Natural killer cell (primary cell): ENCODE measurements at regions not wholly inside any gene's neighbourhood (a gene's known extent, or its start where the extent isn't known, plus 50 kb on each side); places are given as distances from the start of the nearest gene placed in this dataset.
A peak's percentile ranks its signal among the peaks of the same experiment; 100 is the strongest.

Source experiments
- ATAC-seq, 3 donors: fragments of 150-1000 bp in 2 of 3; fragments of 200-7000 bp in 1 of 3; cut with Tn5 transposase; 1 replicate in 1 of 3; 2 replicates in 2 of 3; pipeline ENCODE4 v1.10.0; 2021; ENCODE audit warnings: mild to moderate bottlenecking in 2 of 3, moderate library complexity in 2 of 3
- DNase-seq, 2 donors: peaks; one replicate each; pipeline versions ENCODE4 v3.0.0 to v3.0.0-alpha.2; 2013 to 2021; ENCODE audit warnings: mixed read lengths in 1 of 2
- H3K27ac ChIP-seq: one replicate; pipeline ENCODE4 v1.5.1; 2013; ENCODE audit warnings: mild to moderate bottlenecking, low read length
- H3K27me3 ChIP-seq: one replicate; pipeline ENCODE4 v1.6.1; 2013; ENCODE audit warnings: low read length; ENCODE audit not compliant: control insufficient read depth, insufficient read depth
- H3K36me3 ChIP-seq: one replicate; pipeline ENCODE4 v1.6.1; 2013; ENCODE audit warnings: low read length; ENCODE audit not compliant: control insufficient read depth, insufficient read depth
- H3K4me1 ChIP-seq: one replicate; pipeline ENCODE4 v1.6.1; 2013; ENCODE audit warnings: low read length; ENCODE audit not compliant: control insufficient read depth, insufficient read depth
- H3K4me3 ChIP-seq: one replicate; pipeline ENCODE4 v1.5.1; 2013; ENCODE audit warnings: low read length
- H3K9me3 ChIP-seq: one replicate; pipeline ENCODE4 v1.6.1; 2013; ENCODE audit warnings: low read length; ENCODE audit not compliant: control insufficient read depth, insufficient read depth
- H3K27ac Mint-ChIP-seq, 2 donors: one replicate each; pipeline ENCODE4 v1.8.0; 2022; ENCODE audit warnings: mild to moderate bottlenecking in 2 of 2, mixed read lengths in 2 of 2, moderate library complexity in 1 of 2
- H3K27me3 Mint-ChIP-seq, 2 donors: one replicate each; pipeline ENCODE4 v1.8.0; 2022; ENCODE audit warnings: low read depth in 2 of 2, mixed read lengths in 2 of 2
- H3K36me3 Mint-ChIP-seq: one replicate; pipeline ENCODE4 v1.8.0; 2022; ENCODE audit warnings: mixed read lengths
- H3K4me1 Mint-ChIP-seq, 2 donors: one replicate each; pipeline ENCODE4 v1.8.0; 2022; ENCODE audit warnings: mixed read lengths in 2 of 2
- H3K4me3 Mint-ChIP-seq: one replicate; pipeline ENCODE4 v1.8.0; 2022; ENCODE audit warnings: mild to moderate bottlenecking, moderate library complexity, mixed read lengths
- H3K9me3 Mint-ChIP-seq, 2 donors: one replicate each; pipeline ENCODE4 v1.8.0; 2022; ENCODE audit warnings: mixed read lengths in 2 of 2
- WGBS: methylation state at CpG from one replicate; pipeline ENCODE4 v1.1.7; 2013; ENCODE audit warnings: missing lambda C conversion rate; ENCODE audit not compliant: insufficient coverage; 5-methylcytosine and 5-hydroxymethylcytosine counted together
- intact Hi-C: fragments of 100-400 bp; cut with micrococcal nuclease; formaldehyde crosslinking; loops from one replicate; pipeline ENCODE4 v1.14.2; 2022
- TF ChIP-seq, protein P1 (sequence below): fragments of 200-600 bp; IDR thresholded peaks from one replicate; pipeline ENCODE4 v1.8.0; 2022; ENCODE audit warnings: antibody characterized with exemption

- Mint-ChIP-seq H3K9me3 (peaks cover 0 to 5% of the 10 kb centered on the region in 2 donors), H3K4me3 (no peak overlapping the region), H3K27ac (no peak overlapping the region), H3K27me3 (no peaks in the 10 kb centered on the region), H3K36me3 (no peaks in the 10 kb centered on the region), H3K4me1 (peaks cover 11 to 12% of the 10 kb centered on the region in 2 donors)
- intact Hi-C loops: no loop called here
- no peak for DNase-seq
- WGBS: 54% methylated on average over 5 of the region's 5 CpGs
- no peak overlapping the region for H3K27ac ChIP-seq
- TF ChIP-seq, protein P1, sequence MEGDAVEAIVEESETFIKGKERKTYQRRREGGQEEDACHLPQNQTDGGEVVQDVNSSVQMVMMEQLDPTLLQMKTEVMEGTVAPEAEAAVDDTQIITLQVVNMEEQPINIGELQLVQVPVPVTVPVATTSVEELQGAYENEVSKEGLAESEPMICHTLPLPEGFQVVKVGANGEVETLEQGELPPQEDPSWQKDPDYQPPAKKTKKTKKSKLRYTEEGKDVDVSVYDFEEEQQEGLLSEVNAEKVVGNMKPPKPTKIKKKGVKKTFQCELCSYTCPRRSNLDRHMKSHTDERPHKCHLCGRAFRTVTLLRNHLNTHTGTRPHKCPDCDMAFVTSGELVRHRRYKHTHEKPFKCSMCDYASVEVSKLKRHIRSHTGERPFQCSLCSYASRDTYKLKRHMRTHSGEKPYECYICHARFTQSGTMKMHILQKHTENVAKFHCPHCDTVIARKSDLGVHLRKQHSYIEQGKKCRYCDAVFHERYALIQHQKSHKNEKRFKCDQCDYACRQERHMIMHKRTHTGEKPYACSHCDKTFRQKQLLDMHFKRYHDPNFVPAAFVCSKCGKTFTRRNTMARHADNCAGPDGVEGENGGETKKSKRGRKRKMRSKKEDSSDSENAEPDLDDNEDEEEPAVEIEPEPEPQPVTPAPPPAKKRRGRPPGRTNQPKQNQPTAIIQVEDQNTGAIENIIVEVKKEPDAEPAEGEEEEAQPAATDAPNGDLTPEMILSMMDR: no peak
- no peaks in the 10 kb centered on the region for H3K27me3 ChIP-seq
- H3K36me3 ChIP-seq: no peaks in the 10 kb centered on the region
- peaks cover 6% of the 10 kb centered on the region for H3K4me1 ChIP-seq
- H3K9me3 ChIP-seq: peaks cover 4% of the 10 kb centered on the region
- no peak overlapping the region for H3K4me3 ChIP-seq
- no peak for ATAC-seq
These were observed 95.7 kb upstream of the SOX9 start for GRCh38 chr17:72025113-72025512.

DNA sequence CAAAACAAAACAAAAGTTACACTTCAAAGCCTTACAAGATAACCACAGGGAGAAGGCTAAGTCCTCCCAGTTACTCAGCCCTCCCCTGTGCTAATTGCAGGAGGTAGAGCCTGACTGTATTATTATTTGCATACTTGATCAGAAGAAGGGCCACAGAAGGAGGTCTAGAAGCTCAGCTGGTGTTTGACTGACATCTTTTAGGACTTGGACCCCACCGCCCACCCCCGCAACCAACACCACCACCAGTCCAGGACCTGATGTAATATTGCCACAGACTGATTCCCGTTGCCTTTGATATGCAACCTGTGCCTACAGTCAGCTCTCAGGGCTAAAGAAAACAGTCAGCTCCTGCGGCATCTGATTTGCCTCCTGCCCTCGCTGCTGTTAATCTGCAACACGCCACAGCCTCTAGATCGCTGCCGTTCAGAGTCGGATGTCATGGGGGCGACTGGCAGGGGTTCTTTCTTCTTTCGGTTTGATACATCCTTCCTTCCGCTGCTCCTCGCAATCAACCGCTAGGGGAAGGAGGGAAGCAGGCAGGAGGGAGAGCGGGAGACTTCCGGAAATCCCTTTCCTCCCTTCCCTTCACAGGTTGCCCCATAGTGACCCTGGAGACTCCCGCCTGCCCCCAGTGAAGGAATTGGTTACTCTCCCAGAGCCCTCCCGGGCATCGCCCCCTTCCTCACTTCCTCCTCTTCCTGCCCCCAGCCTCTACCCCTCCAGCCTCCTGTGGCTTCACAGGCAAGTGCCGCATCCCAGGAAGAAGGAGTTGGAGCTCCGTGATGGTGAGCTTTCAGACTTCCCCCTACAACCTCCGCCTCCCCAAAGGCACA, 90.5 kb upstream of the SOX9 start:
- TF ChIP-seq, protein P1: no peak
- Mint-ChIP-seq H3K4me3 (peak overlapping the region; percentile 63), H3K9me3 (peaks cover 3 to 5% of the 10 kb centered on the region in 2 donors), H3K4me1 (peaks cover 12 to 23% of the 10 kb centered on the region in 2 donors), H3K27me3 (no peaks in the 10 kb centered on the region), H3K27ac (peak overlapping the region in 1 of 2 donors; percentile 18), H3K36me3 (no peaks in the 10 kb centered on the region)
- DNase-seq (peak in 1 of 2 donors; percentile 38), ATAC-seq (peak in 2 of 3 donors; percentile 43 to 48)
- Histone ChIP-seq H3K27me3 (no peaks in the 10 kb centered on the region), H3K27ac (no peak overlapping the region), H3K4me1 (peaks cover 6% of the 10 kb centered on the region), H3K9me3 (peaks cover 8% of the 10 kb centered on the region), H3K4me3 (peak overlapping the region; percentile 8), H3K36me3 (no peaks in the 10 kb centered on the region)
- WGBS: 6% methylated on average over 17 of the region's 22 CpGs
- intact Hi-C loops: no loop called here

DNA sequence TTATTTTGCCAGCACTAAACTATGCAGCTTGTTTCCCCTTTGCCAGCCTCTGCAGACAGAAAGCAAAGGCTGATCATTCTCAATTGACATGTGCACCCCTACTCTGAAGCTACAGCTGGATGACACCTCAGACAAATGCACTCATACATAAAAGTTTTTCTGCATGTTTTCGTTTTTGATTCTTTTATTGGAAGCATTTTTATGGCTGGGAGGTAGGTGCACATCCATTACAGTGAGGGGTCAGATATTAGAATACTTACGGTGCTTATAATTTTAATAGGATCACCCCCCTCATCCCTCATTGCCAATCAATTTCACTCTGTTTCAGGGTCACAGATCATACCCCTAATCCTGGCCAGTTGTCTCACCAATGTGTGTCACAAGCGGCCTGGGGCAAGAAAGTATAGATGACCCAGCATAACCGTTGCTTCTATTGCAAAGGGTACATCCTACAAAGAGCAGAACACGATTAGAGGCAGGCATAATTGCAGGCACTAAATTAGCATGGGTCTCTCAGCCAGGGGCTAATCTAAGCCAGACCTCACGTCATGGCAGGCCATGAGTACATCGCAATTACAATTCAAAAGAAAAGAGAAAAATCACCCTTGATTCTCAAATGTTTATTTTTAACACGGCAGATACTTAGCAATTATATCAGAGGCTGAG, 89.5 kb upstream of the SOX9 start:
- Histone ChIP-seq H3K4me3 (no peak overlapping the region), H3K4me1 (peaks cover 6% of the 10 kb centered on the region), H3K27me3 (no peaks in the 10 kb centered on the region), H3K36me3 (no peaks in the 10 kb centered on the region), H3K9me3 (peaks cover 8% of the 10 kb centered on the region), H3K27ac (no peak overlapping the region)
- Mint-ChIP-seq H3K4me3 (peak overlapping the region; percentile 57), H3K36me3 (no peaks in the 10 kb centered on the region), H3K27ac (no peak overlapping the region), H3K4me1 (peaks cover 12 to 23% of the 10 kb centered on the region in 2 donors), H3K9me3 (peaks cover 3 to 6% of the 10 kb centered on the region in 2 donors), H3K27me3 (no peaks in the 10 kb centered on the region)
- DNase-seq: no peak
- TF ChIP-seq, protein P1: no peak
- intact Hi-C loops: no loop called here
- ATAC-seq: no peak
- 85% methylated on average over 6 of the region's 8 CpGs for WGBS
